ENCODE measurements at regions not wholly inside any gene's neighbourhood (a gene's known extent, or its start where the extent isn't known, plus 50 kb on each side); places are given as distances from the start of the nearest gene placed in this dataset.

- intact Hi-C loops (cut with micrococcal nuclease): no loop called here
- Mint-ChIP-seq H3K27ac (no peak overlapping the region), H3K36me3 (no peaks in the 10 kb centered on the region), H3K4me1 (no peaks in the 10 kb centered on the region), H3K4me3 (no peak overlapping the region), H3K27me3 (ENCODE audit: low read depth in 3 of 3) (peaks cover 6 to 14% (median 12%) of the 10 kb centered on the region in 3 donors), H3K9me3 (peaks cover 0 to 2% (median 0%) of the 10 kb centered on the region in 7 donors)
- Histone ChIP-seq H3K27me3 (ENCODE audit: control insufficient read depth in 2 of 2, insufficient read depth in 2 of 2, low read length in 2 of 2) (peaks cover 0 to 9% of the 10 kb centered on the region in 2 donors), H3K9me3 (replicated peaks in 1 of 2; ENCODE audit: control insufficient read depth in 1 of 2, insufficient read depth in 1 of 2, low read length in 2 of 2) (no peaks in the 10 kb centered on the region), H3K27ac (ENCODE audit: low read depth in 1 of 2, low read length in 2 of 2) (no peak overlapping the region), H3K36me3 (replicated peaks in 1 of 2; ENCODE audit: control insufficient read depth in 1 of 2, insufficient read depth in 2 of 2, low read length in 2 of 2) (no peaks in the 10 kb centered on the region), H4K20me1 (ENCODE audit: insufficient read depth, low read length) (no peaks in the 10 kb centered on the region), H3K9ac (ENCODE audit: insufficient read depth, low read length, poor library complexity, severe bottlenecking) (no peak overlapping the region), H3K79me2 (ENCODE audit: insufficient read depth, low read length) (no peaks in the 10 kb centered on the region), H2AFZ (ENCODE audit: insufficient read depth, low read depth, low read length, poor library complexity, severe bottlenecking) (no peak overlapping the region), H3K4me1 (ENCODE audit: control insufficient read depth in 1 of 2, insufficient read depth in 2 of 2, low read length in 2 of 2) (no peaks in the 10 kb centered on the region), H3K4me3 (replicated peaks in 1 of 3; ENCODE audit: low read depth in 2 of 3, low read length in 3 of 3) (no peak overlapping the region), H3K4me2 (replicated peaks; ENCODE audit: extremely low read depth, low read length, poor library complexity, severe bottlenecking) (no peak overlapping the region)
- WGBS (ENCODE audit: insufficient coverage): no CpG with 5 or more reads among the region's 5 CpGs
- TF ChIP-seq CTCF (IDR thresholded peaks at IDR 0.05): no peak
- DNase-seq: no peak
These were observed 402.7 kb downstream of the SOX9 start for GRCh38 chr17:72523491-72523890.

- 11% methylated on average over 3 of the region's 5 CpGs for WGBS (ENCODE audit: insufficient coverage)
- H3K9me3 Mint-ChIP-seq: peaks cover 0 to 2% (median 0%) of the 10 kb centered on the region in 7 donors
- DNase-seq: no peak
These were observed 404.6 kb downstream of the SOX9 start for GRCh38 chr17:72525225-72526015.

More at GRCh38 chr17:72525225-72526015, 404.6 kb downstream of the SOX9 start:
- no peak overlapping the region for H3K4me2 ChIP-seq (replicated peaks; ENCODE audit: extremely low read depth, low read length, poor library complexity, severe bottlenecking)
- H3K27me3 ChIP-seq (ENCODE audit: control insufficient read depth in 2 of 2, insufficient read depth in 2 of 2, low read length in 2 of 2): no peaks in the 10 kb centered on the region
- H3K9ac ChIP-seq (ENCODE audit: insufficient read depth, low read length, poor library complexity, severe bottlenecking): no peak overlapping the region
- H3K9me3 ChIP-seq (replicated peaks in 1 of 2; ENCODE audit: control insufficient read depth in 1 of 2, insufficient read depth in 1 of 2, low read length in 2 of 2): no peaks in the 10 kb centered on the region
- Mint-ChIP-seq H3K4me1 (no peaks in the 10 kb centered on the region), H3K27ac (no peak overlapping the region), H3K4me3 (no peak overlapping the region), H3K27me3 (ENCODE audit: low read depth in 3 of 3) (peaks cover 4 to 5% (median 5%) of the 10 kb centered on the region in 3 donors), H3K36me3 (no peaks in the 10 kb centered on the region)
- no peak overlapping the region for H3K27ac ChIP-seq (ENCODE audit: low read depth in 1 of 2, low read length in 2 of 2)
- no peak overlapping the region for H2AFZ ChIP-seq (ENCODE audit: insufficient read depth, low read depth, low read length, poor library complexity, severe bottlenecking)
- H3K4me1 ChIP-seq (ENCODE audit: control insufficient read depth in 1 of 2, insufficient read depth in 2 of 2, low read length in 2 of 2): no peaks in the 10 kb centered on the region
- intact Hi-C loops (cut with micrococcal nuclease): no loop called here
- H3K36me3 ChIP-seq (replicated peaks in 1 of 2; ENCODE audit: control insufficient read depth in 1 of 2, insufficient read depth in 2 of 2, low read length in 2 of 2): no peaks in the 10 kb centered on the region
- H3K79me2 ChIP-seq (ENCODE audit: insufficient read depth, low read length): no peaks in the 10 kb centered on the region
- no peak for TF ChIP-seq CTCF (IDR thresholded peaks at IDR 0.05)
- H4K20me1 ChIP-seq (ENCODE audit: insufficient read depth, low read length): no peaks in the 10 kb centered on the region
- no peak overlapping the region for H3K4me3 ChIP-seq (replicated peaks in 1 of 3; ENCODE audit: low read depth in 2 of 3, low read length in 3 of 3)
